ENCODE measurements at regions not wholly inside any gene's neighbourhood (a gene's known extent, or its start where the extent isn't known, plus 50 kb on each side); places are given as distances from the start of the nearest gene placed in this dataset.

GRCh38 chr3:34531156-34531555 is 732.7 kb downstream of the PDCD6IP start:
- no peak for ATAC-seq
- Mint-ChIP-seq H3K4me1 (no peaks in the 10 kb centered on the region), H3K27me3 (no peaks in the 10 kb centered on the region), H3K9me3 (peaks cover 3% of the 10 kb centered on the region), H3K27ac (no peak overlapping the region), H3K4me3 (no peak overlapping the region), H3K36me3 (no peaks in the 10 kb centered on the region)

DNA sequence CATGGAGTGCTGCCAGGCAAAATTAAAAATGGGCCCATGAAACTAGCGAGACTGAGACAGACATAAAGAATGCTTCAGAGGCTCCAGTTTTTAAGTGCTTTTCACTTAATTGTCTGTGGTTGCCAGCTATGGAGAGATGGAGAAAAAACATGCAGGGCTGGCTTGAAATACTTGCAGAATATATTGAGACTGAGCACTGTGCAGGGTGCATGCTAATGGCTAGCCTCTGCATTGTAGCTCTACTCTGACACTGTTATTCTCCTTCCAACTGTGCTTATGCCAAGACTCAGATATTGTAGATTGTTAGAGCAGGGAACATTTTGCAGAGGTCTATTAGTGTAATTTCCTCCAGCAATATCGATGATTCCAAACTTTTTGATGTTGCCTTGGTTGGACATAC is 735.0 kb downstream of the PDCD6IP start:
- Mint-ChIP-seq H3K27ac (no peak overlapping the region), H3K4me1 (no peaks in the 10 kb centered on the region), H3K9me3 (peaks cover 3% of the 10 kb centered on the region), H3K27me3 (no peaks in the 10 kb centered on the region), H3K36me3 (no peaks in the 10 kb centered on the region), H3K4me3 (no peak overlapping the region)
- no peak for ATAC-seq

- no peaks in the 10 kb centered on the region for H3K4me1 Mint-ChIP-seq
- H3K9me3 Mint-ChIP-seq, result peaks cover 3% of the 10 kb centered on the region
- no peaks in the 10 kb centered on the region for H3K36me3 Mint-ChIP-seq
- no peaks in the 10 kb centered on the region for H3K27me3 Mint-ChIP-seq
- H3K4me3 Mint-ChIP-seq, result no peak overlapping the region
- H3K27ac Mint-ChIP-seq, result no peak overlapping the region
- no peak for ATAC-seq
These were observed 735.6 kb downstream of the PDCD6IP start for GRCh38 chr3:34534013-34534412.

DNA sequence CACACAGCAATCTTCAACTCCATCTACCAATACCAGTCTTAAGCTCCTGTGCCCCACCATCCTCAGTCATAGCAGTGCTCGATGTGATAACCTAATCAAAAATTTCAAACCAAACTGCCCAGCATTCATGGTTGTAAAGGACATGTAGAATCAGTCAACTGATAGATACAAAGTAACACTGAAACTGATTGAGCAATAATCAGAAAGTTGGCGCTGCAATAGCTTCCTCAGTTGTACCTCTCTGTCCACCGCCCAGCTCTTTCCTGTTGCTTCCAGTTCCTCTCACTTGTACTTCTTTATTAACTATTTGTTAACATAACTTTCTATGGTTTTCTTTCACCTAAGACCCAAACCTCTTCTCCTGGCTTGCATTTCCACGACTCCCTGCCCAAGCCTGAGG is 745.7 kb downstream of the PDCD6IP start:
- Mint-ChIP-seq H3K4me3 (no peak overlapping the region), H3K36me3 (no peaks in the 10 kb centered on the region), H3K27ac (no peak overlapping the region), H3K27me3 (no peaks in the 10 kb centered on the region), H3K9me3 (peaks cover 3% of the 10 kb centered on the region), H3K4me1 (no peaks in the 10 kb centered on the region)
- no peak for ATAC-seq

DNA sequence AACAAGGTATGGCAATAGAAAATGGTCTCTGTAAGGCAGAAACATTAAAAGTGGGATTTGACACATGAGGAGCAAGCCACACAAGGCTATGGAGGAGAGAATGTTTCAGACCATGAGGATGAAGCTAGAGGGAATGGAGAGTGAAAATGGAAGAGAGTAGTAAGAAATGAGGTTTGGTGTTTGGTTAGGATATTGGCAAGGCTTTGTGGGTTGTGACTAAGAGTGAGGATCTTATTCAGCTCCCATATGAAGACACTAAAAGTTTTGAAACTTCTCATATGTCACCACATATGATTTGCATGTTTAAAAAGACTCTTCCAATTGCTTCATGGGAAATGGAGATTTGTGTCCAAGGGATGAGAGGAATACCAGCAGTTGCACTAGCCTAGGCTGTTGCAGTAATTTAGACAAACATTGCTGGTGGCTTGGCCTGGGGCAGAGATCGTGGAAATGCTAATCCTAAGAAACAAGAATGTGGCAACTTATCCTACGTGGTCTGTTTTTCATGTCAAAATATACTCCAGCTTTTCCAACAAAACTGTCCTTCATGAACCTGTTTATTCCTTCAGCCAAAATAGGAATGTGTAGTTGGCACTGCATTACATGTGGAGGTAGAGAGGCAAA is 749.0 kb downstream of the PDCD6IP start:
- no peak for ATAC-seq
- no peaks in the 10 kb centered on the region for H3K4me1 Mint-ChIP-seq
- no peak overlapping the region for H3K4me3 Mint-ChIP-seq
- H3K36me3 Mint-ChIP-seq, result no peaks in the 10 kb centered on the region
- H3K27me3 Mint-ChIP-seq, result no peaks in the 10 kb centered on the region
- no peak overlapping the region for H3K27ac Mint-ChIP-seq
- H3K9me3 Mint-ChIP-seq, result peaks cover 3% of the 10 kb centered on the region

DNA sequence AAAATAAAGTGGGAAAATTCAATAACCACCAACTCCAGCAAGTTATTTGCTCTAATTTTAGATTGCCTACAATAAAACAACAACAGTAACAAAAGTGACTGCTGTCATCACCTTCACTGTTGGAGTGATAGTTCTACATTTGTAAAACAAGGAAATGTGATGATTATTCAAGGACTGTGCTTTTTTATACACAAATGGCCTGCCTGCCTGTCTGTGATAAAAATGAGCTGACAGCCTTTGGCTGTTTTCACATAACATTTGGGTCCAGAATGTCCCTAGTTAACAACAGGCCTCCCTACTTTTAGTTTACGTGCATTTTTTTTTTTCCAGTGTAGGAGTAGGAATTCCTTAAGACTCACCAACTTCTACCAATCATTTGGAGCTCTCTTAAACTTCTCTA is 768.8 kb downstream of the PDCD6IP start:
- Mint-ChIP-seq H3K27me3 (no peaks in the 10 kb centered on the region), H3K9me3 (peaks cover 11% of the 10 kb centered on the region), H3K4me3 (no peak overlapping the region), H3K4me1 (no peaks in the 10 kb centered on the region), H3K27ac (no peak overlapping the region), H3K36me3 (no peaks in the 10 kb centered on the region)
- no peak for ATAC-seq

DNA sequence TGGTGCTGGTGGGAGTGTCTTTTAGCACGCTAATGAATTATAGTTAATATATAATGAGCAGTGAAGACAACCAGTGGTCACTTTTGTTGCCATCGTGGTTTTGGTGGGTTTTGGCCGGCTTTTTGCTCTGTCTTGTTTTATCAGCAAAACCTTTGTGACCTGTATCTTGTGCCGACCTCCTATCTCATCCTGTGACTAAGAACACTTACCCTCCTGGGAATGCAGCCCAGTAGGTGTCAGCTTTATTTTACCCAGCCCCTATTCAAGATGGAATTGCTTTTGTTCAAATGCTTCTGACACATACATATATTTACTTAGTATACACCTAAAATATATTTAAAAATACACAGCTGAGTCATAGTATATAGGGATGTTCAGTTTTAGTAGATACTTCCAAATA is 770.3 kb downstream of the PDCD6IP start:
- no peaks in the 10 kb centered on the region for H3K27me3 Mint-ChIP-seq
- H3K27ac Mint-ChIP-seq, result no peak overlapping the region
- H3K9me3 Mint-ChIP-seq, result peaks cover 7% of the 10 kb centered on the region
- H3K4me1 Mint-ChIP-seq, result no peaks in the 10 kb centered on the region
- no peak overlapping the region for H3K4me3 Mint-ChIP-seq
- no peaks in the 10 kb centered on the region for H3K36me3 Mint-ChIP-seq
- no peak for ATAC-seq

DNA sequence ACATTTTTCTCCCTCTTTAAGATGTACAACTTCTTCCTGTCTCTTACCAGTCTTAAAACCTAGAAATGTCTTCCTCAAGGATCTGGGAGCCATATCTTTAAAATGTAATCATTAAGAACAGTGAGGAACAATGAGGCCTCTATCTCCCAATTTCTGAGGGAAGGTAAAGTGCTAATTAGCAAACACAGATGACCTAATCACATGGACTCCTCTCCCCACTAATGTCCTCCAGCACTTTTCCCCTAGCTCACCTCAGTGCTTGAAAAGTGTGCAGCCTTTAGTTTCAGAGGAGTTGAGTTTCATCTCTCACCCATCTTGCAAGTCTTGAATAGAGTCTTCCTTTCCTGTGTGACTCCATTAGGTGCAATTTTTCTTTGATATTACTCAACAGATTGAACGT is 771.0 kb downstream of the PDCD6IP start:
- Mint-ChIP-seq H3K27me3 (no peaks in the 10 kb centered on the region), H3K27ac (no peak overlapping the region), H3K36me3 (no peaks in the 10 kb centered on the region), H3K9me3 (peaks cover 7% of the 10 kb centered on the region), H3K4me3 (no peak overlapping the region), H3K4me1 (no peaks in the 10 kb centered on the region)
- no peak for ATAC-seq

- no peak for ATAC-seq
- no peaks in the 10 kb centered on the region for H3K27me3 Mint-ChIP-seq
- no peaks in the 10 kb centered on the region for H3K36me3 Mint-ChIP-seq
- H3K27ac Mint-ChIP-seq, result no peak overlapping the region
- H3K9me3 Mint-ChIP-seq, result no peaks in the 10 kb centered on the region
- H3K4me1 Mint-ChIP-seq, result no peaks in the 10 kb centered on the region
- no peak overlapping the region for H3K4me3 Mint-ChIP-seq
These were observed 772.7 kb downstream of the PDCD6IP start for GRCh38 chr3:34570916-34571705.

DNA sequence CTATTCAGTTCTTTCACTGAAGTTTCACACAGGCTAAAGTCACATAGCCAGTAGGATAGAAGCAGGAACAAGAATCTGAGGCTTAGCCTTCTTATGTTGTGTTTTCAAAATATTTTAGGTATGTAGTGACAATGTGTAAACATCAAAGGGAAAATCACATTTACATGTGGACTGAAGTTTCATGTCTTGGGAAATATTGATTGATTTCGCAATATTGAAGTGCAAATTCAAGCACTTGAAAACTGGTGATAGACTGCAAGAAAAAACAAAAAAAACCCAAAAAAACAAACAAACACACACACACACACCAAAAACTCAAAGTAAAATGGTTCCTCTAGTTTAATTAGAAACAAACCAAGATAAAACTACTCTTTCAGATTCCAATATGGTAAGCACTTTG is 773.3 kb downstream of the PDCD6IP start:
- Mint-ChIP-seq H3K9me3 (no peaks in the 10 kb centered on the region), H3K27ac (no peak overlapping the region), H3K4me1 (no peaks in the 10 kb centered on the region), H3K36me3 (no peaks in the 10 kb centered on the region), H3K4me3 (no peak overlapping the region), H3K27me3 (no peaks in the 10 kb centered on the region)
- ATAC-seq, result no peak

- H3K4me1 Mint-ChIP-seq, result no peaks in the 10 kb centered on the region
- H3K9me3 Mint-ChIP-seq, result no peaks in the 10 kb centered on the region
- no peak overlapping the region for H3K27ac Mint-ChIP-seq
- no peak for ATAC-seq
- no peaks in the 10 kb centered on the region for H3K36me3 Mint-ChIP-seq
- no peaks in the 10 kb centered on the region for H3K27me3 Mint-ChIP-seq
- no peak overlapping the region for H3K4me3 Mint-ChIP-seq
These were observed 777.3 kb downstream of the PDCD6IP start for GRCh38 chr3:34575776-34576175.

GRCh38 chr3:34582055-34582454 is 783.6 kb downstream of the PDCD6IP start:
- Mint-ChIP-seq H3K27me3 (no peaks in the 10 kb centered on the region), H3K4me1 (no peaks in the 10 kb centered on the region), H3K4me3 (no peak overlapping the region), H3K36me3 (no peaks in the 10 kb centered on the region), H3K27ac (no peak overlapping the region), H3K9me3 (no peaks in the 10 kb centered on the region)
- ATAC-seq, result no peak

GRCh38 chr3:34583451-34583850 is 785.0 kb downstream of the PDCD6IP start:
- Mint-ChIP-seq H3K4me1 (no peaks in the 10 kb centered on the region), H3K27ac (no peak overlapping the region), H3K4me3 (no peak overlapping the region), H3K9me3 (no peaks in the 10 kb centered on the region), H3K27me3 (no peaks in the 10 kb centered on the region), H3K36me3 (no peaks in the 10 kb centered on the region)
- no peak for ATAC-seq

DNA sequence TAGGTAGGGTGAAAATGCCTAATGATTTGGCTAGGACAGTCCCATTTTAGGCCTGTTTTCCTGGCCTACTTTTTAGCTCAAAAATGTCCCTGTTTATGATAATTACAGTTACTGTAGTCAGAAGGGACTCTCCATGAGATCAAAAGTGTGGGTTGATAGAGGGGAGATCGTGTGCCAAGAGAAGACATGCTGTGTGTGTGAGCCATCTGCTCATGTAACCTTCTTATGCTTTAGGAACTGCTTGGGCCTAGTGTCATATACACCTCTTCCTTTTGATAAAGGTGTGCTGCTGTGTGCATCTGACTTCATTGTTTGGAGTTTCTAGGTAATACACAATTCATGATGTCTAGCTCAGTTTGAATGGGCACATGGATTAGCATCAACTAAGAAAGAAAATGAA is 786.5 kb downstream of the PDCD6IP start:
- Mint-ChIP-seq H3K36me3 (no peaks in the 10 kb centered on the region), H3K4me1 (no peaks in the 10 kb centered on the region), H3K4me3 (no peak overlapping the region), H3K27me3 (no peaks in the 10 kb centered on the region), H3K27ac (no peak overlapping the region), H3K9me3 (peaks cover 8% of the 10 kb centered on the region)
- no peak for ATAC-seq

GRCh38 chr3:34599595-34599994 is 801.2 kb downstream of the PDCD6IP start:
- Mint-ChIP-seq H3K27ac (no peak overlapping the region), H3K9me3 (no peaks in the 10 kb centered on the region), H3K27me3 (no peaks in the 10 kb centered on the region), H3K4me3 (no peak overlapping the region), H3K36me3 (no peaks in the 10 kb centered on the region), H3K4me1 (no peaks in the 10 kb centered on the region)
- ATAC-seq, result no peak

GRCh38 chr3:34619990-34620389 is 821.6 kb downstream of the PDCD6IP start:
- Mint-ChIP-seq H3K4me3 (no peak overlapping the region), H3K27ac (no peak overlapping the region), H3K36me3 (no peaks in the 10 kb centered on the region), H3K27me3 (no peaks in the 10 kb centered on the region), H3K4me1 (no peaks in the 10 kb centered on the region), H3K9me3 (peaks cover 27% of the 10 kb centered on the region)
- ATAC-seq, result no peak
